CD4-positive, alpha-beta T cell treated with Interleukin-15 for 1 hour (primary cell): ENCODE measurements at regions not wholly inside any gene's neighbourhood (a gene's known extent, or its start where the extent isn't known, plus 50 kb on each side); places are given as distances from the start of the nearest gene placed in this dataset.

Experiments
- DNase-seq: peaks from one replicate; pipeline ENCODE4 v3.0.0-alpha.2; 2020

GRCh38 chr12:93163260-93164036, 214.3 kb upstream of the NUDT4 start:
- DNase-seq = no peak

- DNase-seq = no peak
These were observed 213.4 kb upstream of the NUDT4 start for GRCh38 chr12:93164103-93164880.

DNA sequence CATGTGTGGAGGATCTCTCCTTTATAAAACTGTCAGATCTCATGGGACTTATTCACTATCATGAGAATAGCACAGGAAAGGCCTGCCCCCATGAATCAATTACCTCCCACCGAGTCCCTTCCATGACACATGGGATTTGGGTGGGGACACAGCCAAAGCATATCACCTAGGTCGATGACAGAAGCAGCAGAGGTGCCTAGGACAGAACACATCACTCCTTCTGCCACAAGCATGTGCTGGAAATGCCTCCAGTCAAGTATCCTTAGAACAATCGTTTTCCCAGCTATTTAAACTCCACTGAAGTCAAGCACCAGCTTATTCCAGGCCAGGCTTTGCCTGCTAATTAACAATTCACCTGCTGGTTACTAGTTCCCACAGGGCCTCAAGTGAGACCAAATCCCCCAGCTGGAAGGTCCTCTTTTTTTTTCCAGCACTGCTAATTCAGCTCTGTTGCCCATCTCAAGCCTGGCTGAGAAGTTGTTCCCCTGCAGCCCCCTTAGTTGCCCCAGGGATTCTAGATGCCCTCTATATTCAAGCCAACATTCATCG, 212.3 kb upstream of the NUDT4 start:
- no peak for DNase-seq

- DNase-seq = no peak
These were observed 211.0 kb upstream of the NUDT4 start for GRCh38 chr12:93166541-93167307.

DNA sequence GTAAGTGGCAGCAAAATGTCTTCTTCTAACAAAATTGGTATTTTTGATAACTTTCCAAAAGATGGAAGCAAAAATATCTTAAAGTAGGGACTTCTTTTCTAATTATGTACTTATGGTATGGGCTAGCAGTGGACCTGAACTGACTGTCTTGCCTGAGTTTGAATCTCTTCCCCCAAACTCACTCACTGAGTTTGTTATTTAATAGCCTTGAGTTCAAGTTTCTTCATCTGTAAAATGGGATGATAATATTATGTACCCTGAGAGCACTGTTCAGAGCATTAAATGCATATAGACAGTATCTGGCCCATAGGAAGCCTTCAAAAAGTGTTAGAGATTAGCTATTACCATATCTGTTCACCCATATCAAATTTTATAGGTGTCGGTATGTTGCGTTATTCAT, 210.4 kb upstream of the NUDT4 start:
- DNase-seq = no peak

- no peak for DNase-seq
These were observed 209.8 kb upstream of the NUDT4 start for GRCh38 chr12:93167841-93168492.

DNA sequence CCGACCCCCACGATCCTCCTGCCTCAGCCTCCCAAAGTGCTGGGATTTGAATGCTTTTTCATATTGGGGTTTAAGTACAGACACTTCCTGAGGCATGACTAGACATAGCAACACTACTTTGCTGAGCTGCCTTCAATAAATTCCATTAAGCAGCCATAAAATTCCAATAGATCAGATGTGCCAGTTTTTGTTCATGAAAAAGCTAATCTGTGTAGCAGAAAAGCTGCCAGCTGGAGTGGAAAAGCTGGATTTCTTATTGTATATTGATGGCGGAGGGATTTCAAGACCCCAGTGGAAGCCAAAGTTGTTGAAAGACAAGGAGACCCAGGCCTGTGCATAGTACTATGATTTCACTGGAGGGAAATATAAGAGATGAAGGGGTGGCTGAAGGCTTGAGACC, 209.0 kb upstream of the NUDT4 start:
- DNase-seq = no peak

- DNase-seq = no peak
These were observed 208.2 kb upstream of the NUDT4 start for GRCh38 chr12:93169536-93169935.

GRCh38 chr12:93170928-93171327, 206.8 kb upstream of the NUDT4 start:
- no peak for DNase-seq

DNA sequence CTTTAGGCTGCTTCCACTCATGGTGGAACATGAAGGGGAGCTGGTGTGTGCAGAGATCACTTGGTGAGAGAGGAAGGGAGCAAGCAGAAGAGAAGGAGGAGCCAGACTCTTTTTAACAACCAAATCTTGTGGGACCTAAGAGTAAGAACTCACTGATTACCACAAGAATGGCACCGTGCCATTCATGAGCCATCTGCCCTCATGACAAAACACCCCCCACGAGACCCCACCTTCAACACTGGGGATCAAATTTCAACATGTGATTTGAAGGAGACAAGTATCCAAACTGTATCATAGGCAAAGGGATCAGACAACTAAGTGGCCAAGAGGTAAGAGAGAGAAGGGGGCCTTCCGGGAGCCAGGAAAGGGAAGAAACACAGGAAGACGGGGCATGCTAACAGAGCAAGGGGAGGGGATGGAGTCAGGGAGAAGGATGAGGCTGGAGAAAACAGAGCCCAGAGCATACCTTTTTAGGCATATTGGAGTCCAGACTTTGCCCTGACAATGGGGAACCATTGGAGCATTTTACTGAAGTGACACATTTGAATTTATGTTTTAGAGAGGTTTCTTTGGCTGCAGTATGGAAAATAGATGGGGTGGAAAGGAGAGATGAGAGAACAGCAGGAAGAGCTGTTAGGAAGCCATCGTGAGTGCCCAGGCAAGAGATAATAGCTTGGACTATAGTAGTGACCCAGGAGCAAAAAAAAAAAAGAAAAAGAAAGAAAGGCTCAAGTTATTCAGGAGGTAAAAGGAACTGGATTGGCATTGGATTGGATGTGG, 204.4 kb upstream of the NUDT4 start:
- DNase-seq = no peak

GRCh38 chr12:93174048-93174447, 203.7 kb upstream of the NUDT4 start:
- no peak for DNase-seq

DNA sequence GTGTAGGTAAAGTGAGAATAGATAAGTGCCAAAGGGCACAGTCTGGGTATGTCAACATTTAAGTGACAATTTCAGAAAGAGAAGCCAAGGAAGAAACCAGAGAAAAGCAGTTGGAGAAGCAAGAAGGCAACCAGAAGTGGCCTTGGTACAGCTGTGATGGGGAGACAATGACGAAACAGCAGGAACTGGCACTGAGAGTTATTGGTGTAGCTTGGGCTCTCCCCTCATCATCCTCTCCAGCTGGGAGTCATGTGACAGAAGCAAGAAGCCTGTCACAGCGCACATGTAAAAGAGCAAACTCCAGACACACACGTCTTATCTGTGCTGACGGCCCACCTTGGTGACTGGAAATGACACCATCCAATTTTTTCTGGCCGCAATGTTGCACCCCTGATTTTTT, 203.3 kb upstream of the NUDT4 start:
- no peak for DNase-seq

- no peak for DNase-seq
These were observed 201.6 kb upstream of the NUDT4 start for GRCh38 chr12:93176165-93176564.

DNA sequence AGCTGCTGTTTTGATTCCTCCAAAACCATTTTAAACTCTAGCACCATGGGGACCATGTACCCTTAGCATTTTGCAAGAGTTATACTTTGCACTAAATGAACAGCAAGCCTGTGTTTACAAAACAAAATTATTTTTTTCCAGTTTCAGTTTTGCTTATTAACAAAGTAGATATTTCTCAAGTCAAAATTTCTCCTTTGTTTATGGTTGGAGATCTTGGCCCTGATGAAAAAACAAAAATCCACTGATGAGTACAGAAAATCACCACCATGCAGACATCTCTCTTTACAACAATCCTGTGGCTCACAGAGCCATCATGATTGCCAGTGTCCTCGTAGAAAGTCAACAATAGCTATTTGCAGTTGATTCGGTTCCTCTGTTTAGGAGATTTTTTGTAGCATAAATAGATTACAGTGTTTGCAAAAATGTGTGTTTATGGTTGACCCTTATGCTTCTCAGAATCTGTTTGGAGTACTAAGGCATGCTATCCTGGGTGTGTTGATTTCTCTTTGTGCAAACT, 201.1 kb upstream of the NUDT4 start:
- DNase-seq = no peak

GRCh38 chr12:93177208-93178153, 200.2 kb upstream of the NUDT4 start:
- DNase-seq = no peak

- no peak for DNase-seq
These were observed 199.4 kb upstream of the NUDT4 start for GRCh38 chr12:93178154-93178878.

GRCh38 chr12:93179792-93180191, 197.9 kb upstream of the NUDT4 start:
- DNase-seq = no peak

DNA sequence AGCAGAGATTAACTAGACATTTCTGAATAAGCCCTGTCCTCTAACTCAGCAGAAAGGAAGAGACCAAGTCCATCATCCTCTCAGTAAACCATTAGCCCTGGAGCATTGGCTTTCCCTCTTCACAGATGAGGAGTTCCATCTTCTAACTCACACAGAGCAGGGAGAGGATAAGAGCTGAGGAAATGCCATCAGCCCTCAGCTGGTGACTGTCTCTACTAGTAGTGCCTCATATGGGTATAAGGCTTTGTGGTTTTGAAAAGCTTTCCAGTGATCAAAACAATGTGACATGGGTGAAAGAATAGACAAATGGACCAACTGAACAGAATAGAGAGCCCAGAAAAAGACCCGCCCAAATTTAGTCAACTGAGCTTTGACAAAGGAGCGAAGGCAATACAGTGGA, 197.2 kb upstream of the NUDT4 start:
- DNase-seq = no peak

- DNase-seq = no peak
These were observed 196.2 kb upstream of the NUDT4 start for GRCh38 chr12:93181409-93181965.
